ENCODE measurements at regions not wholly inside any gene's neighbourhood (a gene's known extent, or its start where the extent isn't known, plus 50 kb on each side); places are given as distances from the start of the nearest gene placed in this dataset.

DNA sequence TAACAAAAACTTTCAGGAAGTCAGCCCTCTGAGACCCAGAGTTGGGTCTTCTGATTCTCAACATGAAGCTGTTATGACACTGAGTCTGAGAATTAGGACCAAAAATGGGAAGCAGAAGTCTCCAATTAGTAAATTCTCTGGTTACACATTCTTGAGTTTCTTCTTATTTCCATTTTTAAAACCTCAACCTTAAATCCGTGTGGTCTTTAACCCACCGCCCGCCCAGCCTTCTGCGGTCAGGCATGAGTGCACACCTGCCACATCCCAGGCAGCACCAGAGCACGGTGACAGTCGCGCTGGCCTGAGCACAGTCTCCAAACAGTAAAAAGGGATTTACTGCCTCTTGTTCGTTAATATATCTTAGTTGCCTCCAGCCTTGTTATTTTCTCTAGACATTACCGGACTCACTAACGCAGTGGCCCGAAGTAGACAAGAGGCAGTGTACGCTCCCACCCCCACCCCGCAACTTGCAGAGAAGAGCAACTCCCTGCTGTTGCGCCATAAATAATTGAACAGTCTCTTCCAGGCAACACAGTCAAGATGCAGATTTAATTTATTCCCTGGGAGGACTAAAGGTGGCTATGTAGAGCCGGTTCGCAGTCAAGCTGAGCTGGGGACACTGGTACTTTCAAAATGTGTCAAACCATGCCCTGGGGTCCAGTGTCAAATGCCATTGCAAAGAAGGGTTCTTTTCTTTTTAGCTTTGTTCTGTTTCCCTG lies 147.0 kb upstream of the CELF2 start:
- intact Hi-C loops (cut with DNase I), result loop anchor here in 1 of 4 donors (10.0 kb wide), 1 partner anchor 76 kb away; no protein-coding TSS in a partner anchor
- no peaks in the 10 kb centered on the region for H3K9me3 ChIP-seq (ENCODE audit: control insufficient read depth, low read length)
- H3K4me1 ChIP-seq (ENCODE audit: control insufficient read depth, insufficient read depth, low read length), result peaks cover 4% of the 10 kb centered on the region
- no peak overlapping the region for H3K4me3 ChIP-seq (ENCODE audit: low read length)
- no peak for ATAC-seq
- H3K27me3 ChIP-seq (ENCODE audit: control insufficient read depth, insufficient read depth), result no peaks in the 10 kb centered on the region
- WGBS, result 90% methylated on average over 16 of the region's 16 CpGs
- DNase-seq, result peak in 1 of 3 donors; percentile 50
- peak overlapping the region; percentile 30 for H3K27ac ChIP-seq (ENCODE audit: low read length)

DNA sequence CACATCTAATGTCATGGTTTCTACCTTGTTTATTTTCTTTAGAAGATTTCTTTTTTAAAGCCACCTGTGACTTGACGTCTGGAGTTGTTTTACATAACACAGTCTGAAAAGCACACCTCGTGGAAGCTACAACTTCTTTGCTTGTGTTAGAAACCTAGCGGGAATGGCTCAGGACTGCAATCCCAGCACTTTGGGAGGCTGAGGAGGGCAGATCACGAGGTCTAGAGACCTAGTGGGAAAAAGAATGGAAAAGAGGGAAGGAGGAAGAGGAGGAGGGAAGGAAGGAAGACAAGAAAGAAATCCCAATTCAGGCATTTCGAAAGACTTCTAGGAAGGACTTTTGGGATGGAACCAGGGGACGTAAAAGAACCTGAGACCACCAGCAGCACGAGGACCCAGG lies 146.3 kb upstream of the CELF2 start:
- intact Hi-C loops (cut with DNase I), result loop anchor here in 1 of 4 donors (10.0 kb wide), 1 partner anchor 77 kb away; no protein-coding TSS in a partner anchor
- Histone ChIP-seq H3K4me3 (ENCODE audit: low read length) (no peak overlapping the region), H3K4me1 (ENCODE audit: control insufficient read depth, insufficient read depth, low read length) (peaks cover 4% of the 10 kb centered on the region), H3K27me3 (ENCODE audit: control insufficient read depth, insufficient read depth) (no peaks in the 10 kb centered on the region), H3K9me3 (ENCODE audit: control insufficient read depth, low read length) (no peaks in the 10 kb centered on the region), H3K27ac (ENCODE audit: low read length) (peak overlapping the region; percentile 70)
- ATAC-seq, result no peak
- no peak for DNase-seq
- 63% methylated on average over 7 of the region's 7 CpGs for WGBS

DNA sequence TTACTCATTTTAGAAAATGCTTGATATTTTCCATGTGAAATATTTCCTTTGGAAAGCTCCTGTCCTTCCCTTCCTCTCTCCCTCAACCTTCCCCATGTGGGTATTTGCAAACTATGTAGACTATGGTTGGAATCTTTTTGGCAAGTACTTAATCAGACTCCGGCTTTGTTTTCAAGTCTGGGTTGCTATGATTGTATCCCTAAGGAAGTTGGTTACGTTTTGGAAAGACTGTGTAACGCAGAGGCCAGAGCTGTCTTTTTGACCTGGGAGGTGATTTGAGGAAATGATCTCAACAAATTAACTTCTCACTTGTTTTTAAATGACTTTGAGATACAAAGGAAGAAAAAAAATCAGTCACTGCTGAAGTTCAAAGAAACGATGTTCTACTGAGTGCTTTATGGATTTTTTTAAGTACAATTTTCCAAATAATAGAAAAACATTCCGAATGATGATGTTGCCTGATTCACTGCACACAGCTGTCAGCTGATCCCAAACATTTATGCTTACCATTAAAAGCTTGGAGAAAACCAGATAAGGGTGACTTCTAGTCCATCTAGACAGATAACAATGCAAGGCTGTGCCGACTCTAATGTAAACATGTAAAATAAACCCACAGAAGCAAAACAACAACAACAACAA lies 145.5 kb upstream of the CELF2 start:
- intact Hi-C loops (cut with DNase I), result loop anchor here in 1 of 4 donors (10.0 kb wide), 1 partner anchor 77 kb away; no protein-coding TSS in a partner anchor
- 7% methylated on average over 6 of the region's 6 CpGs for WGBS
- peak overlapping the region; percentile 83 for H3K27ac ChIP-seq (ENCODE audit: low read length)
- H3K4me3 ChIP-seq (ENCODE audit: low read length), result no peak overlapping the region
- H3K9me3 ChIP-seq (ENCODE audit: control insufficient read depth, low read length), result no peaks in the 10 kb centered on the region
- peak in 1 of 3 donors; percentile 30 for DNase-seq
- peaks cover 4% of the 10 kb centered on the region for H3K4me1 ChIP-seq (ENCODE audit: control insufficient read depth, insufficient read depth, low read length)
- peak; percentile 97 to 99 for ATAC-seq
- no peaks in the 10 kb centered on the region for H3K27me3 ChIP-seq (ENCODE audit: control insufficient read depth, insufficient read depth)

DNA sequence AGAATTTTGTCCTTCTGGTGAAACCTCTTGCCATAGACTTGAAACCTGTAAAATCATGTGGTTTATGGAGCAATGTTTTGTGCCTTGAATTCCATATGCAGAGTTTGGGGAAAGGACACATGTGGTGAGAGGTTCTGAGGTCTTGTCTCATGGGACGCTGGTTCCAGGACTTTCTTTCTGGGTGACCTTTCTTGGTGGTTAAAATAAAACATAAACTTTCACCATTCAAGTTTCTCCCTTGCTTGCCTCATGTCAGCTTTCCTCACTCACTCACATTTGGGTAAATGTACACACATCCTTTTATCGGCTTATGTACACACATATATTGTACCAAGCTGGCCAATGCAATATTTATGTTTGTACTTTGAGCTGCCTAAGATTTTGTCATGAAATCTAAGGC lies 144.9 kb upstream of the CELF2 start:
- H3K27me3 ChIP-seq (ENCODE audit: control insufficient read depth, insufficient read depth), result no peaks in the 10 kb centered on the region
- peak overlapping the region; percentile 83 for H3K27ac ChIP-seq (ENCODE audit: low read length)
- peaks cover 4% of the 10 kb centered on the region for H3K4me1 ChIP-seq (ENCODE audit: control insufficient read depth, insufficient read depth, low read length)
- no peak overlapping the region for H3K4me3 ChIP-seq (ENCODE audit: low read length)
- no peak for DNase-seq
- H3K9me3 ChIP-seq (ENCODE audit: control insufficient read depth, low read length), result no peaks in the 10 kb centered on the region
- intact Hi-C loops (cut with DNase I), result loop anchor here in 1 of 4 donors (10.0 kb wide), 1 partner anchor 78 kb away; no protein-coding TSS in a partner anchor
- no peak for ATAC-seq
- 70% methylated on average over 2 of the region's 2 CpGs for WGBS

DNA sequence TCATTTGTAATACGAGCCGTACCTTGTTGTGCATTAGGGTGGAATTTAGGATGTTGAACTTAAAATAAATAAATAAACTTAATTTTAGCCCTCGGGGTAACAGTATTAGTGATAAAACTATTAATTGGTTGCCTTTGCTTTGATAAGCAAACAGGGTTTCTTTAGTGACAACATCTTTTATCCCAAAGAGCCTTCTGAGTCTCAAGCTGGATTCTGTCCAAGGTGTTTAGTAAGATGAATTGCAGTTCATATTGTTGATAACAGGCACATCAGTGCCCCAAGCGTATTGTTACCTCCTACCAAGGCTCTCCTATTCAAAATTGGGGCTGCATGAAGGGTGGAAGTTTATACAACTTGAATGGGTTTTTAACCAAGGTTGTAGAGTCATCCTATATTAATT lies 144.4 kb upstream of the CELF2 start:
- Histone ChIP-seq H3K27ac (ENCODE audit: low read length) (no peak overlapping the region), H3K4me1 (ENCODE audit: control insufficient read depth, insufficient read depth, low read length) (peaks cover 4% of the 10 kb centered on the region), H3K27me3 (ENCODE audit: control insufficient read depth, insufficient read depth) (no peaks in the 10 kb centered on the region), H3K4me3 (ENCODE audit: low read length) (no peak overlapping the region), H3K9me3 (ENCODE audit: control insufficient read depth, low read length) (no peaks in the 10 kb centered on the region)
- DNase-seq (no peak), ATAC-seq (no peak)
- WGBS, result 69% methylated on average over 4 of the region's 4 CpGs
- intact Hi-C loops (cut with DNase I), result loop anchor here in 1 of 4 donors (10.0 kb wide), 1 partner anchor 78 kb away; no protein-coding TSS in a partner anchor

DNA sequence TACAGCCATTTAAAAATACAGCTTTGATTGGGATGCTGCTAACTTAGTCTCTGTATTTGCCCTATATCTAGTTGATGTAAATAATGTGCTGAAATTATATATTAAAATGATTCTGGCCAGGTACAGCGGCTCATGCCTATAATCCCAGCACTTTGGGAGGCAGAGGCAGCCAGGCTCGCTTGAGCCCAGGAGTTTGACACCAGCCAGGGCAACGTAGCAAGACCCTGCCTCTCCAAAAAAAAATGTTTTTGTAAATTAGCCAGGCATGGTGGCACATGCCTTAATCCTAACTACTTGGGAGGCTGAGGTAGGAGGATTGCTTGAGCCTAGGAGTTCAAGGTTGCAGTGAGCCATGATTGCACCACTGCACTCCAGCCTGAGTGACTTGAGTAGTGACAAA lies 143.8 kb upstream of the CELF2 start:
- no peaks in the 10 kb centered on the region for H3K9me3 ChIP-seq (ENCODE audit: control insufficient read depth, low read length)
- no peak for DNase-seq
- H3K4me3 ChIP-seq (ENCODE audit: low read length), result no peak overlapping the region
- peaks cover 4% of the 10 kb centered on the region for H3K4me1 ChIP-seq (ENCODE audit: control insufficient read depth, insufficient read depth, low read length)
- intact Hi-C loops (cut with DNase I), result loop anchor here in 1 of 4 donors (10.0 kb wide), 1 partner anchor 79 kb away; no protein-coding TSS in a partner anchor
- no peaks in the 10 kb centered on the region for H3K27me3 ChIP-seq (ENCODE audit: control insufficient read depth, insufficient read depth)
- H3K27ac ChIP-seq (ENCODE audit: low read length), result no peak overlapping the region
- ATAC-seq, result no peak
- WGBS, result 95% methylated on average over 3 of the region's 3 CpGs

DNA sequence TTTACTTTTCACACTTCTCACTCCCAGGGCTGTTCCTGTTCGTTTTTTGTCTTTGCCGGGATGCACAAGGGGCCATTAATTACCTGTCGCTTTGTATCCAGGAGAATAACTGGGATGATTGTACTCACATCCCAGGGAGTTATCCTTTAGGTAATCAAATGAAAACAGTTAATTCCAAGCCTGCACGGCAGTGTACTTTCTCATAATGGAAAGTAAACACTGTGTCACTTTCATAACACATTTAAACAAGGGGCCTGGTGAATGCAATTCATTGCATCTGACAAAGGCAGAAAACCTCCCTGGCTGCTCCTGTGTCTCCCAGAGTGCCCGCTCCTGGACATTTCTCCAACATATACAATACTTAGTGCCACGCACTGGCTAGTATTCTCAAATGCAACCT lies 138.7 kb upstream of the CELF2 start:
- Histone ChIP-seq H3K4me1 (ENCODE audit: control insufficient read depth, insufficient read depth, low read length) (no peaks in the 10 kb centered on the region), H3K4me3 (ENCODE audit: low read length) (no peak overlapping the region), H3K9me3 (ENCODE audit: control insufficient read depth, low read length) (no peaks in the 10 kb centered on the region), H3K27ac (ENCODE audit: low read length) (no peak overlapping the region), H3K27me3 (ENCODE audit: control insufficient read depth, insufficient read depth) (no peaks in the 10 kb centered on the region)
- DNase-seq, result no peak
- intact Hi-C loops (cut with DNase I), result loop anchor here in 1 of 4 donors (10.0 kb wide), 1 partner anchor 84 kb away; no protein-coding TSS in a partner anchor
- 89% methylated on average over 6 of the region's 6 CpGs for WGBS
- ATAC-seq, result no peak

DNA sequence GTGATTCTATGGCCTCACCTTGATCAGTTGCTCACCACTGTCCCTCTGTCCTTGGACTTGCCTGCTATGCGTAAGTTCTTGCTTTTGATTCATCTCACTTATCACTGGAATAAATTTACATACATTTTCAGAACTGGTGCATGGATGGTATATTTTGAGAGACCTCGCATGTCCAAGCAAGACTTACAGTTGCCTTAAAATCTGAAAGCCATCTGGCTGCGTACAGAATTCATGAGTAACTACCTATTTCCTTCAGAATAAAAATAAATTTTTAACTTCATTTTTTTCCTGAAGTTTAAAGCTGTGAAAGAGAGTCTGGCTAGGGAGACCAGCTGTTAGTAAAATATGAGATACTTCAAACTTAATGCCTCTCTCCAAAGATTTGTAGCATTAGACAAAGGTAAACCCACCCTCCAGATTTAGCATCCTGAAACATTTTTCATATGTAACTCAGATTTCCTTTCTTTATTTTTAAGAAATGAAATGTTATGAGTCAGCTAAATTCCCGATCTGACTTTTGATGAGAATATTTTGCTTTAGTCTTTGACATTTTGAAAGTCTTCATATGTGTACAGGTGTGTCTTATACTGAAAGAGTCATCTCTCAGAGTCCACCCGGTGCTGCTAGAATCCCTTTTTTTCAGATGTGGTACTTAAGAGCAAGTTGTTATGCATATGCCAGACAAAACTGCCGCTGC lies 136.4 kb upstream of the CELF2 start:
- intact Hi-C loops (cut with DNase I), result no loop called here
- H3K27ac ChIP-seq (ENCODE audit: low read length), result no peak overlapping the region

DNA sequence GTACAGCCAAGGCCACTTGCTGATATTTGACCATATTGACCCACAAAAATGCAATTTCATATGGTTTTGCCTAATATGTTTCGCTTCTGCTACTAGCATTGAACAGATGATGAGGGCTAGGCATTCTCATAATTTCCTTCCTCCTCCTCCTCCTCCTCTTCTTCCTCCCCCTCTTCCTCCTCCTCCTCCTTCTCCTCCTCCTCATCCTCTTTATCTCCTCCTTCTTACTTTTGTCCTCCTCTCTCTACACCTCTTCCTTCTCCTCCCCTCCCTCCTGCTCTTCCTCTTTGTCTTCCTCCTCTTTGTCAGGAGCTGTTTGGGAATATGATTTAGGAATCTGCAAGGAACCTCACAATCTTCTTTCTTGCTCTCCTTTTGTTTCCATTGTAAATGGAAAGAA lies 133.9 kb upstream of the CELF2 start:
- no peak for ATAC-seq
- 97% methylated on average over 1 of the region's 1 CpG for WGBS
- H3K27me3 ChIP-seq (ENCODE audit: control insufficient read depth, insufficient read depth), result no peaks in the 10 kb centered on the region
- no peak overlapping the region for H3K4me3 ChIP-seq (ENCODE audit: low read length)
- DNase-seq, result no peak
- intact Hi-C loops (cut with DNase I), result no loop called here
- H3K27ac ChIP-seq (ENCODE audit: low read length), result no peak overlapping the region
- H3K9me3 ChIP-seq (ENCODE audit: control insufficient read depth, low read length), result no peaks in the 10 kb centered on the region
- no peaks in the 10 kb centered on the region for H3K4me1 ChIP-seq (ENCODE audit: control insufficient read depth, insufficient read depth, low read length)

More for the DNA sequence above, 136.4 kb upstream of the CELF2 start:
- no peak overlapping the region for H3K4me3 ChIP-seq (ENCODE audit: low read length)
- no peaks in the 10 kb centered on the region for H3K27me3 ChIP-seq (ENCODE audit: control insufficient read depth, insufficient read depth)
- DNase-seq, result no peak
- H3K9me3 ChIP-seq (ENCODE audit: control insufficient read depth, low read length), result no peaks in the 10 kb centered on the region
- no peaks in the 10 kb centered on the region for H3K4me1 ChIP-seq (ENCODE audit: control insufficient read depth, insufficient read depth, low read length)
- WGBS, result 87% methylated on average over 6 of the region's 6 CpGs
- no peak for ATAC-seq

DNA sequence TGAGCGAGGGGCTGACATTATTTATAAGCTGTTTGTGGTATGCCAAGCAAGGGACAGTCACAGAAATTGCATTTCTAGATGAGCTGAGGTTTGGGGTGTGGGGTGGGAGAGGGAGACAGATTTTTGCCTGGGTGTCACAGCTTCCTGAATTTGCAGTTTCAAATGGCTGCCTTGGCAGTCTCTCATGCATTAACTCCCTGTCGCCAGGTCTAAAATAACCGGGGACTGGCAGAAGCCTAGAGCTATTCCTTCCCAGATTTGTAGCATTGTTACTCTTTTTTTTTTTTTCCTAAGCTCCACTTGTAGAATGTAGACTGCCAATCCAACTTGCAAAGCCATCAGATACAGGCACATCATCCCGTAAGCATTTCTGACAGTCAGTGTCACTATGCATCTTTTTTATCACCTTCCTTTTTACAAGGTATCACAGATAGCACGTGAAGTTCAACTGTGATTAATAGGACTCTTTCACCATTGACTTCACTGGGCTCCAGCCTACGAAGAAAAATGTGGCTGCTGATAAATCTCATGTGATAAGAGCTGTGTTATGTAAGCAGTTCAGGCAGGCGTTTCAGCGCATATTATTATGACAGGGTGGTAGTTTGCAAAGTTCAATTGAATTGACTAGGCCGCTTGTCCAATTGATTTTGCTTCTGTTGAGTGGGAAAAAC lies 130.7 kb upstream of the CELF2 start:
- Histone ChIP-seq H3K27ac (ENCODE audit: low read length) (peak overlapping the region; percentile 92), H3K4me3 (ENCODE audit: low read length) (no peak overlapping the region), H3K9me3 (ENCODE audit: control insufficient read depth, low read length) (no peaks in the 10 kb centered on the region), H3K4me1 (ENCODE audit: control insufficient read depth, insufficient read depth, low read length) (no peaks in the 10 kb centered on the region), H3K27me3 (ENCODE audit: control insufficient read depth, insufficient read depth) (no peaks in the 10 kb centered on the region)
- ATAC-seq (peak; percentile 62 to 75), DNase-seq (no peak)
- intact Hi-C loops (cut with DNase I), result no loop called here
- 49% methylated on average over 9 of the region's 9 CpGs for WGBS

Data from right cardiac atrium (tissue), 5 donors.